ENCODE measurements at regions not wholly inside any gene's neighbourhood (a gene's known extent, or its start where the extent isn't known, plus 50 kb on each side); places are given as distances from the start of the nearest gene placed in this dataset.
"Not testable (repeated sequence)": the region's sequence is repeated elsewhere in the genome, so short reads cannot be mapped to it uniquely, and the experiment has no call there.

GRCh38 chr4:82282875-82283274 lies 90.9 kb downstream of the HNRNPD start:
- H3K27me3 ChIP-seq (ENCODE audit: control insufficient read depth, insufficient read depth, low read length) = no peaks in the 10 kb centered on the region

GRCh38 chr4:82279550-82279949 lies 94.2 kb downstream of the HNRNPD start:
- DNase-seq (ENCODE audit: low read depth); H3K4me3 ChIP-seq (ENCODE audit: low read depth, low read length); H3K36me3 ChIP-seq (ENCODE audit: control insufficient read depth, insufficient read depth, low read length); POLR2A ChIA-PET; CTCF ChIA-PET; H3K27me3 ChIP-seq (ENCODE audit: control insufficient read depth, insufficient read depth, low read length): not testable (repeated sequence)

More at GRCh38 chr4:82282875-82283274, 90.9 kb downstream of the HNRNPD start:
- POLR2A ChIA-PET = no interaction called here
- Histone ChIP-seq H3K36me3 (ENCODE audit: control insufficient read depth, insufficient read depth, low read length) (no peaks in the 10 kb centered on the region), H3K4me3 (ENCODE audit: low read depth, low read length) (no peak overlapping the region)
- CTCF ChIA-PET = interaction anchor here (0.6 to 2.0 kb wide), 4 partner anchors 13 to 139 kb away, joined by 3 to 5 read pairs (median 4); no protein-coding TSS in a partner anchor
- TF ChIP-seq, protein P1, sequence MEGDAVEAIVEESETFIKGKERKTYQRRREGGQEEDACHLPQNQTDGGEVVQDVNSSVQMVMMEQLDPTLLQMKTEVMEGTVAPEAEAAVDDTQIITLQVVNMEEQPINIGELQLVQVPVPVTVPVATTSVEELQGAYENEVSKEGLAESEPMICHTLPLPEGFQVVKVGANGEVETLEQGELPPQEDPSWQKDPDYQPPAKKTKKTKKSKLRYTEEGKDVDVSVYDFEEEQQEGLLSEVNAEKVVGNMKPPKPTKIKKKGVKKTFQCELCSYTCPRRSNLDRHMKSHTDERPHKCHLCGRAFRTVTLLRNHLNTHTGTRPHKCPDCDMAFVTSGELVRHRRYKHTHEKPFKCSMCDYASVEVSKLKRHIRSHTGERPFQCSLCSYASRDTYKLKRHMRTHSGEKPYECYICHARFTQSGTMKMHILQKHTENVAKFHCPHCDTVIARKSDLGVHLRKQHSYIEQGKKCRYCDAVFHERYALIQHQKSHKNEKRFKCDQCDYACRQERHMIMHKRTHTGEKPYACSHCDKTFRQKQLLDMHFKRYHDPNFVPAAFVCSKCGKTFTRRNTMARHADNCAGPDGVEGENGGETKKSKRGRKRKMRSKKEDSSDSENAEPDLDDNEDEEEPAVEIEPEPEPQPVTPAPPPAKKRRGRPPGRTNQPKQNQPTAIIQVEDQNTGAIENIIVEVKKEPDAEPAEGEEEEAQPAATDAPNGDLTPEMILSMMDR (IDR thresholded peaks at IDR 0.05; ENCODE audit: insufficient read depth, low read depth, low read length) = no peak
- DNase-seq (ENCODE audit: low read depth) = no peak

- TF ChIP-seq, protein P1 (IDR thresholded peaks at IDR 0.05; ENCODE audit: insufficient read depth, low read depth, low read length) = no peak
- no peak for DNase-seq (ENCODE audit: low read depth)
- ChIA-PET CTCF (no interaction called here), POLR2A (no interaction called here)
- no peaks in the 10 kb centered on the region for H3K36me3 ChIP-seq (ENCODE audit: control insufficient read depth, insufficient read depth, low read length)
- H3K27me3 ChIP-seq (ENCODE audit: control insufficient read depth, insufficient read depth, low read length) = 0 out of 2 replicates have a peak, but pooled peaks cover 2% of the 10 kb centered on the region
- no peak overlapping the region for H3K4me3 ChIP-seq (ENCODE audit: low read depth, low read length)
Measured at GRCh38 chr4:82276332-82276640, 97.5 kb downstream of the HNRNPD start.

- CTCF ChIA-PET = no interaction called here
- Histone ChIP-seq H3K36me3 (ENCODE audit: control insufficient read depth, insufficient read depth, low read length) (no peaks in the 10 kb centered on the region), H3K27me3 (ENCODE audit: control insufficient read depth, insufficient read depth, low read length) (0 out of 2 replicates have a peak, but pooled peaks cover 2% of the 10 kb centered on the region), H3K4me3 (ENCODE audit: low read depth, low read length) (no peak overlapping the region)
- POLR2A ChIA-PET = no interaction called here
- no peak for DNase-seq (ENCODE audit: low read depth)
- TF ChIP-seq, protein P1 (IDR thresholded peaks at IDR 0.05; ENCODE audit: insufficient read depth, low read depth, low read length) = no peak
Measured at GRCh38 chr4:82275431-82276331, 98.1 kb downstream of the HNRNPD start.

DNA sequence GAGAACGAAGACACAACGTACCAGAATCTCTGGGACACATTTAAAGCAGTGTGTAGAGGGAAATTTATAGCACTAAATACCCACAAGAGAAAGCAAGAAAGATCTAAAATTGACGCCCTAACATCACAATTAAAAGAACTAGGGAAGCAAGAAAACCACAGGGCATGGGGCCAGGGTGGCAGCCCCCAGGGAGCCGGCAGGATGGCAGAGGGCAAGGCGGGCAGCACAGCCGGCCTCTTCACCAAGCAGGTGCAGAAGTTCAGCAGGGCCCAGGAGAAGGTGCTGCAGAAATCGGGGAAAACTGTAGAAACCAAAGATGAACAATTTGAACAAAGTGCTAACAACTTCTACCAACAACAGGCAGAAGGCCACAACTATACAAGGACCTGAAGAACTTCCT lies 99.1 kb downstream of the HNRNPD start:
- H3K36me3 ChIP-seq (ENCODE audit: control insufficient read depth, insufficient read depth, low read length); CTCF ChIA-PET; DNase-seq (ENCODE audit: low read depth); POLR2A ChIA-PET; H3K4me3 ChIP-seq (ENCODE audit: low read depth, low read length); H3K27me3 ChIP-seq (ENCODE audit: control insufficient read depth, insufficient read depth, low read length): not testable (repeated sequence)

- CTCF ChIA-PET; H3K4me3 ChIP-seq (ENCODE audit: low read depth, low read length); DNase-seq (ENCODE audit: low read depth); H3K27me3 ChIP-seq (ENCODE audit: control insufficient read depth, insufficient read depth, low read length); POLR2A ChIA-PET; H3K36me3 ChIP-seq (ENCODE audit: control insufficient read depth, insufficient read depth, low read length): not testable (repeated sequence)
Measured at GRCh38 chr4:82272523-82272922, 101.3 kb downstream of the HNRNPD start.

GRCh38 chr4:82271915-82272480 lies 101.8 kb downstream of the HNRNPD start:
- H3K4me3 ChIP-seq (ENCODE audit: low read depth, low read length); H3K27me3 ChIP-seq (ENCODE audit: control insufficient read depth, insufficient read depth, low read length); DNase-seq (ENCODE audit: low read depth); H3K36me3 ChIP-seq (ENCODE audit: control insufficient read depth, insufficient read depth, low read length); CTCF ChIA-PET; POLR2A ChIA-PET: not testable (repeated sequence)

Data from BJ (cell line).